H1 (cell line): ENCODE measurements at regions not wholly inside any gene's neighbourhood (a gene's known extent, or its start where the extent isn't known, plus 50 kb on each side); places are given as distances from the start of the nearest gene placed in this dataset.

Source experiments
- ATF3 ChIP-seq: IDR thresholded peaks from 2 replicates; pipeline ENCODE4 v1.6.1; 2011; ENCODE audit warnings: low read depth, mild to moderate bottlenecking, low read length; ENCODE audit not compliant: insufficient read depth
- CTCF ChIP-seq, 3 experiments: IDR thresholded peaks; 1 replicate in 2 of 3; 2 replicates in 1 of 3; pipeline versions ENCODE4 v1.5.1 to v1.6.1; 2011; ENCODE audit warnings: low read length in 3 of 3, mild to moderate bottlenecking in 3 of 3, inconsistent platforms in 2 of 3, low read depth in 1 of 3, moderate library complexity in 1 of 3; ENCODE audit not compliant: insufficient read depth in 1 of 3; ENCODE audit errors: control extremely low read depth in 1 of 3
- JUND ChIP-seq: IDR thresholded peaks from 2 replicates; pipeline ENCODE4 v1.6.1; 2011; ENCODE audit warnings: mild to moderate bottlenecking, improper control_type of control experiment, low read length
- KDM1A ChIP-seq: fragments of 200-600, 300-600 bp; sonication (generic); IDR thresholded peaks from 2 replicates; pipeline ENCODE4 v1.7.1; 2016; ENCODE audit warnings: mild to moderate bottlenecking, low read length, borderline replicate concordance
- MAFK ChIP-seq: IDR thresholded peaks from 2 replicates; pipeline ENCODE4 v1.6.1; 2012; ENCODE audit warnings: low read depth, mild to moderate bottlenecking, improper control_type of control experiment, low read length
- NRF1 ChIP-seq: IDR thresholded peaks from 2 replicates; pipeline ENCODE4 v1.6.1; 2011; ENCODE audit warnings: mild to moderate bottlenecking, low read depth, low read length, improper control_type of control experiment
- POLR2A ChIP-seq, 2 experiments: IDR thresholded peaks; 1 replicate in 1 of 2; 2 replicates in 1 of 2; pipeline ENCODE4 v1.6.1; 2011; ENCODE audit warnings: low read depth in 2 of 2, low read length in 2 of 2, mild to moderate bottlenecking in 2 of 2; ENCODE audit errors: control extremely low read depth in 1 of 2
- POLR2AphosphoS5 ChIP-seq: IDR thresholded peaks from 2 replicates; pipeline ENCODE4 v1.6.1; 2011; ENCODE audit warnings: low read depth, low read length
- RAD21 ChIP-seq, 2 experiments: IDR thresholded peaks in 1 of 2; conservative IDR thresholded peaks in 1 of 2; 2 replicates each; pipeline ENCODE4 v1.6.1; 2011; ENCODE audit warnings: low read depth in 2 of 2, low read length in 2 of 2, improper control_type of control experiment in 1 of 2, inconsistent platforms in 1 of 2, mild to moderate bottlenecking in 1 of 2, moderate library complexity in 1 of 2
- RFX5 ChIP-seq: IDR thresholded peaks from 2 replicates; pipeline ENCODE4 v1.6.1; 2011; ENCODE audit warnings: low read depth, low read length, improper control_type of control experiment, borderline replicate concordance
- TAF1 ChIP-seq: IDR thresholded peaks from 2 replicates; pipeline ENCODE4 v1.6.1; 2011; ENCODE audit warnings: mild to moderate bottlenecking, low read depth, low read length
- YY1 ChIP-seq: IDR thresholded peaks from 2 replicates; pipeline ENCODE4 v1.6.1; 2011; ENCODE audit warnings: low read depth, mild to moderate bottlenecking, low read length

GRCh38 chr5:135085936-135086725, 52.1 kb upstream of the PITX1 start:
- TF ChIP-seq JUND = no peak
- no peak for TF ChIP-seq CTCF (IDR thresholded peaks at IDR 0.05; ENCODE audit: control extremely low read depth in 1 of 3, insufficient read depth in 1 of 3, low read depth in 1 of 3, low read length in 3 of 3)
- TF ChIP-seq POLR2A (IDR thresholded peaks at IDR 0.05; ENCODE audit: control extremely low read depth in 1 of 2, low read depth in 2 of 2, low read length in 2 of 2) = no peak
- TF ChIP-seq MAFK = no peak
- TF ChIP-seq KDM1A = no peak
- TF ChIP-seq POLR2AphosphoS5 = no peak
- TF ChIP-seq ATF3 = no peak
- TF ChIP-seq YY1 = no peak
- TF ChIP-seq RFX5 = no peak
- TF ChIP-seq NRF1 = no peak
- TF ChIP-seq RAD21 (IDR thresholded peaks at IDR 0.05 in 1 of 2, conservative IDR thresholded peaks at IDR 0.05 in 1 of 2; ENCODE audit: low read depth in 2 of 2, low read length in 2 of 2) = no peak
- no peak for TF ChIP-seq TAF1
